Muscle of arm (tissue), 1 donor: ENCODE measurements at regions not wholly inside any gene's neighbourhood (a gene's known extent, or its start where the extent isn't known, plus 50 kb on each side); places are given as distances from the start of the nearest gene placed in this dataset.
"Not testable (repeated sequence)": the region's sequence is repeated elsewhere in the genome, so short reads cannot be mapped to it uniquely, and the experiment has no call there.

Experiments used
- DNase-seq: peaks from one replicate; pipeline ENCODE4 v3.0.0-alpha.2; 2013

DNA sequence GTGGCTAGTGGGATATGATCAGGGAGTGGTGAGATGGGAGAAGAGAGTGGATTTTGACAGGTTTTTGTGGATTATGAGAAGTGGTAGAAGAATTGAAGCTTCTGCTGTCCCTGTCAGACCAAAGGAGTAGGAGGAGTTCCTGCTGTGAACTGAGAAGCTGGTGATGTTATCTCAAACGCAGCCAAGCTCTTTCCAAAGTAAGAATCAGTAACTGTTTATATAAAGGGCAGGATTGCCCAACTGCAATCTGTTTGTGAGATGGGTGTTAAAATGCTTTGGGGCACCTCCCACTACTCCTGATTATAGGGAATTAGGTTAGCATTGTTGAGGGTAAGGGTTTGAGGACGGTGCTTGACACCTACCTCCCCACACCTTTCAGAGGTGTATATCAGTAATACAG is 60.5 kb upstream of the USP25 start:
- DNase-seq: no peak

GRCh38 chr21:15671188-15671587 is 58.6 kb upstream of the USP25 start:
- no peak for DNase-seq

DNA sequence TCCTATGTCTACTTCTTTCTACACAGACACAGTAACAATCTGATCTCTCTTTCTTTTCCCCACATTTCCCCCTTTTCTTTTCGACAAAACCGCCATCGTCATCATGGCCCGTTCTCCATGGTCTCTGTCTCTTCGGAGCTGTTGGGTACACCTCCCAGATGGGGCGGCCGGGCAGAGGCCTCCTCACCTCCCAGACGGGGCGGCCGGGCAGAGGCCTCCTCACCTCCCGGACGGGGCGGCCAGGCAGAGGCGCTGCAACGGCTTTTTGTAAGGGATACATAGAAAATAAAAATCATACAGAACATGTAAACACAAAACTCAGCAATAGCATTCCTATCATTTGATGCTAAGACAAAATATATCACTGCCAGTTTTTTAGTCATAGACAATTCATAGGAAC is 57.2 kb upstream of the USP25 start:
- not testable (repeated sequence) for DNase-seq

GRCh38 chr21:15676935-15677334 is 52.8 kb upstream of the USP25 start:
- DNase-seq: no peak

DNA sequence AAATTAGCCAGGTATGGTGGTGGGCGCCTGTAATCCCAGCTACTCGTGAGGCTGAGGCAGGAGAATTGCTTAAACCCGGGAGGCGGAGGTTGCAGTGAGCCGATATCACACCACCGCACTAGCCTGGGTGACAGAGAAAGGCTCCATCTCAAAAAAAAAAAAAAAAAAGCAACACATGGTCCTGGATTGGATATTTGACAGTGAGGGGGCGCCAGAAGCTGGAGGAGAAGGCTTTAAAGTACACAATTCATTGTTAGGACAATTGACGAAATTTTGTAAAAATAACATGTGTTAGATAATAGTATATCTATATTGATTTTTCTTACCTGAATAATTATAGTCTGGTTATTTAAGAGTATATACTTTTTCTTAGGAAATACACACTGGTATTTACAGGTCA is 50.2 kb upstream of the USP25 start:
- DNase-seq: no peak
